GM12878 (cell line): ENCODE measurements at regions not wholly inside any gene's neighbourhood (a gene's known extent, or its start where the extent isn't known, plus 50 kb on each side); places are given as distances from the start of the nearest gene placed in this dataset.

Experiments used
- ATAC-seq: fragments of 200-7000 bp; cut with Tn5 transposase; 3 replicates; pipeline ENCODE4 v1.9.1; 2020; ENCODE audit warnings: mild to moderate bottlenecking, moderate library complexity
- BruUV-seq: library from RNA; stranded (reverse); fragments of 400-500 nt; replicated peaks from 2 replicates; lab custom pipeline; 2021; lab: Mats Ljungman, UMichigan
- CTCF ChIA-PET: fragments of 300-600 bp; sonication (Branson Sonifier 250); formaldehyde crosslinking; extraction: SDS; loops from one replicate; lab custom pipeline; 2021; ENCODE audit warnings: inconsistent platforms; lab: Yijun Ruan, JAX
- POLR2A ChIA-PET: fragments of 350-600 bp; formaldehyde crosslinking; extraction: SDS; loops from one replicate; lab custom pipeline; 2021; ENCODE audit warnings: inconsistent platforms; lab: Charles Lee
- RAD21 ChIA-PET: fragments of 300-600 bp; sonication (Branson Sonifier 250); formaldehyde crosslinking; loops from one replicate; lab custom pipeline; 2023; ENCODE audit warnings: antibody characterized with exemption; ENCODE audit not compliant: unreplicated experiment; lab: Charles Lee
- SMC1A ChIA-PET: fragments of 300-600 bp; sonication (Branson Sonifier 250); formaldehyde crosslinking; loops from one replicate; lab custom pipeline; 2023; ENCODE audit not compliant: unreplicated experiment, uncharacterized antibody; lab: Charles Lee
- DNase-seq: peaks from one replicate; pipeline ENCODE4 v3.0.0-alpha.2; 2011; ENCODE audit warnings: low read depth, low spot score
- FAIRE-seq: peaks from 3 replicates; lab custom pipeline; 2011; peaks lifted over from hg19 to GRCh38; lab: Jason Lieb, UNC
- H2AFZ ChIP-seq: 2 replicates; pipeline ENCODE4 v1.6.0; 2011; ENCODE audit warnings: low read depth, low read length, control low read depth; ENCODE audit not compliant: control insufficient read depth
- H3K27ac ChIP-seq: 2 replicates; pipeline ENCODE4 v1.5.1; 2011; ENCODE audit warnings: control low read depth; ENCODE audit not compliant: control insufficient read depth, insufficient read depth
- H3K27me3 ChIP-seq, 2 experiments: replicated peaks in 1 of 2; 2 replicates each; pipeline versions ENCODE4 v1.6.0 to v1.6.1; 2011; ENCODE audit warnings: low read length in 1 of 2; ENCODE audit not compliant: control insufficient read depth in 2 of 2, insufficient read depth in 2 of 2
- H3K36me3 ChIP-seq, 2 experiments: 2 replicates each; pipeline ENCODE4 v1.5.1; 2011; ENCODE audit warnings: low read length in 1 of 2; ENCODE audit not compliant: control insufficient read depth in 2 of 2, insufficient read depth in 2 of 2
- H3K4me1 ChIP-seq: 2 replicates; pipeline ENCODE4 v1.6.1; 2011; ENCODE audit warnings: mild to moderate bottlenecking, low read length, moderate library complexity, mixed read lengths; ENCODE audit not compliant: control insufficient read depth, insufficient read depth
- H3K4me2 ChIP-seq: 2 replicates; pipeline ENCODE4 v1.6.0; 2011; ENCODE audit warnings: control low read depth; ENCODE audit not compliant: control insufficient read depth, insufficient read depth
- H3K4me3 ChIP-seq: fragments of 200-600 bp; sonication (generic); 2 replicates; pipeline ENCODE4 v1.5.1; 2016
- H3K79me2 ChIP-seq: 2 replicates; pipeline ENCODE4 v1.6.0; 2011; ENCODE audit warnings: low read length; ENCODE audit not compliant: control insufficient read depth, insufficient read depth
- H3K9ac ChIP-seq: 2 replicates; pipeline ENCODE4 v1.8.0; 2011; ENCODE audit warnings: low read length, control low read depth, mixed read lengths; ENCODE audit not compliant: control insufficient read depth, insufficient read depth
- H3K9me3 ChIP-seq: replicated peaks from 3 replicates; pipeline ENCODE4 v1.5.1; 2011; ENCODE audit warnings: mild to moderate bottlenecking, low read length; ENCODE audit not compliant: control insufficient read depth, insufficient read depth
- H4K20me1 ChIP-seq: 2 replicates; pipeline ENCODE4 v1.6.0; 2011; ENCODE audit not compliant: control insufficient read depth, insufficient read depth
- BRCA1 ChIP-seq: IDR thresholded peaks from 2 replicates; pipeline ENCODE4 v1.6.1; 2011; ENCODE audit warnings: low read depth, low read length, improper control_type of control experiment
- CREM ChIP-seq: IDR thresholded peaks from 2 replicates; pipeline ENCODE4 v1.6.1; 2014; ENCODE audit warnings: antibody characterized with exemption, low read depth
- CUX1 ChIP-seq: IDR thresholded peaks from 2 replicates; pipeline ENCODE4 v1.6.1; 2012; ENCODE audit warnings: improper control_type of control experiment, low read depth, low read length; ENCODE audit not compliant: insufficient replicate concordance
- ETV6 ChIP-seq, 2 experiments: fragments of 450-650 bp in 1 of 2; IDR thresholded peaks in 1 of 2; conservative IDR thresholded peaks in 1 of 2; 2 replicates each; pipeline ENCODE4 v1.6.1; 2014; ENCODE audit warnings: antibody characterized with exemption in 1 of 2, borderline replicate concordance in 1 of 2, low read depth in 1 of 2, mild to moderate bottlenecking in 1 of 2, moderate library complexity in 1 of 2
- JUNB ChIP-seq: IDR thresholded peaks from 2 replicates; pipeline ENCODE4 v1.6.1; 2016; ENCODE audit warnings: antibody characterized with exemption, mild to moderate bottlenecking
- KAT2A ChIP-seq: conservative IDR thresholded peaks from 2 replicates; pipeline ENCODE4 v1.6.1; 2011; ENCODE audit warnings: low read depth, low read length; ENCODE audit not compliant: control insufficient read depth
- MTA3 ChIP-seq: IDR thresholded peaks from 2 replicates; pipeline ENCODE4 v1.6.1; 2012; ENCODE audit warnings: low read length, inconsistent platforms, borderline replicate concordance
- MYB ChIP-seq: fragments of 150-350 bp; IDR thresholded peaks from 2 replicates; pipeline ENCODE4 v1.6.1; 2014; ENCODE audit warnings: mild to moderate bottlenecking, low read depth, low read length, borderline replicate concordance
- MYC ChIP-seq: IDR thresholded peaks from 2 replicates; pipeline ENCODE4 v1.6.1; 2011; ENCODE audit warnings: mild to moderate bottlenecking, low read length, moderate library complexity, inconsistent platforms; ENCODE audit not compliant: insufficient read depth, insufficient replicate concordance, insufficient read length, severe bottlenecking
- NFYB ChIP-seq: IDR thresholded peaks from 2 replicates; pipeline ENCODE4 v1.6.1; 2011; ENCODE audit warnings: low read depth, mild to moderate bottlenecking, low read length, improper control_type of control experiment, moderate library complexity; ENCODE audit not compliant: insufficient read depth
- NR2C1 ChIP-seq: fragments of 450-650 bp; IDR thresholded peaks from 2 replicates; pipeline ENCODE4 v1.6.1; 2017; ENCODE audit warnings: antibody characterized with exemption, mild to moderate bottlenecking, moderate library complexity
- NR2F1 ChIP-seq: fragments of 450-650 bp; conservative IDR thresholded peaks from 2 replicates; pipeline ENCODE4 v1.6.1; 2017; ENCODE audit warnings: mild to moderate bottlenecking
- SUZ12 ChIP-seq: fragments of 200-600 bp; sonication (generic); IDR thresholded peaks from one replicate; pipeline ENCODE4 v1.6.1; 2018; ENCODE audit warnings: antibody characterized with exemption, mild to moderate bottlenecking; ENCODE audit not compliant: unreplicated experiment
- ZNF207 ChIP-seq: fragments of 450-650 bp; IDR thresholded peaks from 2 replicates; pipeline ENCODE4 v1.6.1; 2014; ENCODE audit warnings: antibody characterized with exemption, mild to moderate bottlenecking, borderline replicate concordance
- WGBS: methylation state at CpG from one replicate; pipeline ENCODE4 v1.1.6; 2016; ENCODE audit warnings: low lambda C conversion rate; ENCODE audit not compliant: insufficient replicate concordance, insufficient coverage; ENCODE audit errors: missing lambda C conversion rate; 5-methylcytosine and 5-hydroxymethylcytosine counted together
- in situ Hi-C: fragments of 300-500 bp; cut with MboI; formaldehyde crosslinking; loops from 9 replicates; pipeline ENCODE4 v1.14.3; 2018; ENCODE audit warnings: mixed read lengths
- intact Hi-C: fragments of 100-400 bp; cut with micrococcal nuclease; formaldehyde crosslinking; loops from one replicate; pipeline ENCODE4 v1.14.2; 2022; ENCODE audit not compliant: unreplicated experiment
- TF ChIP-seq, protein P1 (sequence below): fragments of 150-350 bp; IDR thresholded peaks from 2 replicates; pipeline ENCODE4 v1.6.1; 2016; ENCODE audit warnings: low read depth, low read length

GRCh38 chr13:111542530-111543341, 222.3 kb downstream of the TEX29 start:
- no TSS peak for BruUV-seq
- WGBS: 20% methylated on average over 14 of the region's 14 CpGs
- Histone ChIP-seq H3K4me3 (no peak overlapping the region), H3K27ac (no peak overlapping the region), H3K4me1 (no peaks in the 10 kb centered on the region), H3K9me3 (no peaks in the 10 kb centered on the region; the same call in 2 of the 3 replicates), H4K20me1 (no peaks in the 10 kb centered on the region), H3K27me3 (no peaks in the 10 kb centered on the region), H3K9ac (no peak overlapping the region), H2AFZ (no peak overlapping the region), H3K36me3 (no peaks in the 10 kb centered on the region), H3K79me2 (no peaks in the 10 kb centered on the region), H3K4me2 (no peak overlapping the region)
- DNase-seq: no peak
- ChIA-PET SMC1A (no interaction called here), RAD21 (no interaction called here), CTCF (no interaction called here), POLR2A (no interaction called here)
- intact Hi-C loops: no loop called here
- no peak for ATAC-seq
- in situ Hi-C loops: no loop called here
- FAIRE-seq: no peak
- TF ChIP-seq NR2F1: no peak
- TF ChIP-seq CREM: no peak
- no peak for TF ChIP-seq MYC
- TF ChIP-seq MTA3: no peak
- TF ChIP-seq ZNF207: no peak
- TF ChIP-seq KAT2A: no peak
- no peak for TF ChIP-seq SUZ12
- TF ChIP-seq NR2C1: no peak
- TF ChIP-seq, protein P1, sequence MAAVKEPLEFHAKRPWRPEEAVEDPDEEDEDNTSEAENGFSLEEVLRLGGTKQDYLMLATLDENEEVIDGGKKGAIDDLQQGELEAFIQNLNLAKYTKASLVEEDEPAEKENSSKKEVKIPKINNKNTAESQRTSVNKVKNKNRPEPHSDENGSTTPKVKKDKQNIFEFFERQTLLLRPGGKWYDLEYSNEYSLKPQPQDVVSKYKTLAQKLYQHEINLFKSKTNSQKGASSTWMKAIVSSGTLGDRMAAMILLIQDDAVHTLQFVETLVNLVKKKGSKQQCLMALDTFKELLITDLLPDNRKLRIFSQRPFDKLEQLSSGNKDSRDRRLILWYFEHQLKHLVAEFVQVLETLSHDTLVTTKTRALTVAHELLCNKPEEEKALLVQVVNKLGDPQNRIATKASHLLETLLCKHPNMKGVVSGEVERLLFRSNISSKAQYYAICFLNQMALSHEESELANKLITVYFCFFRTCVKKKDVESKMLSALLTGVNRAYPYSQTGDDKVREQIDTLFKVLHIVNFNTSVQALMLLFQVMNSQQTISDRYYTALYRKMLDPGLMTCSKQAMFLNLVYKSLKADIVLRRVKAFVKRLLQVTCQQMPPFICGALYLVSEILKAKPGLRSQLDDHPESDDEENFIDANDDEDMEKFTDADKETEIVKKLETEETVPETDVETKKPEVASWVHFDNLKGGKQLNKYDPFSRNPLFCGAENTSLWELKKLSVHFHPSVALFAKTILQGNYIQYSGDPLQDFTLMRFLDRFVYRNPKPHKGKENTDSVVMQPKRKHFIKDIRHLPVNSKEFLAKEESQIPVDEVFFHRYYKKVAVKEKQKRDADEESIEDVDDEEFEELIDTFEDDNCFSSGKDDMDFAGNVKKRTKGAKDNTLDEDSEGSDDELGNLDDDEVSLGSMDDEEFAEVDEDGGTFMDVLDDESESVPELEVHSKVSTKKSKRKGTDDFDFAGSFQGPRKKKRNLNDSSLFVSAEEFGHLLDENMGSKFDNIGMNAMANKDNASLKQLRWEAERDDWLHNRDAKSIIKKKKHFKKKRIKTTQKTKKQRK: no peak
- no peak for TF ChIP-seq MYB
- no peak for TF ChIP-seq BRCA1
- no peak for TF ChIP-seq CUX1
- no peak for TF ChIP-seq NFYB
- no peak for TF ChIP-seq ETV6 (conservative IDR thresholded peaks at IDR 0.05 in 1 of 2, IDR thresholded peaks at IDR 0.05 in 1 of 2; ENCODE audit: borderline replicate concordance in 1 of 2, low read depth in 1 of 2)
- TF ChIP-seq JUNB: no peak
